ENCODE measurements at regions not wholly inside any gene's neighbourhood (a gene's known extent, or its start where the extent isn't known, plus 50 kb on each side); places are given as distances from the start of the nearest gene placed in this dataset.

- DNase-seq (ENCODE audit: low spot score) = no peak
- H3K27ac ChIP-seq = no peak overlapping the region
- no peak for TF ChIP-seq CTCF (IDR thresholded peaks at IDR 0.05)
- no peak overlapping the region for H3K4me3 ChIP-seq
Observed at GRCh38 chr6:51398064-51398705, 579.5 kb downstream of the TFAP2B start.

- Histone ChIP-seq H3K27ac (no peak overlapping the region), H3K4me3 (no peak overlapping the region)
- TF ChIP-seq CTCF (IDR thresholded peaks at IDR 0.05) = no peak
- DNase-seq (ENCODE audit: low spot score) = no peak
Observed at GRCh38 chr6:51398793-51399192, 580.1 kb downstream of the TFAP2B start.

GRCh38 chr6:51410453-51410852 lies 591.8 kb downstream of the TFAP2B start:
- no peak for TF ChIP-seq CTCF (IDR thresholded peaks at IDR 0.05)
- no peak overlapping the region for H3K4me3 ChIP-seq
- no peak for DNase-seq (ENCODE audit: low spot score)
- H3K27ac ChIP-seq = no peak overlapping the region

GRCh38 chr6:51411496-51412125 lies 592.9 kb downstream of the TFAP2B start:
- TF ChIP-seq CTCF (IDR thresholded peaks at IDR 0.05) = no peak
- DNase-seq (ENCODE audit: low spot score) = no peak
- Histone ChIP-seq H3K4me3 (no peak overlapping the region), H3K27ac (no peak overlapping the region)

GRCh38 chr6:51414361-51414760 lies 595.7 kb downstream of the TFAP2B start:
- TF ChIP-seq CTCF (IDR thresholded peaks at IDR 0.05) = no peak
- DNase-seq (ENCODE audit: low spot score) = no peak
- H3K4me3 ChIP-seq = no peak overlapping the region
- no peak overlapping the region for H3K27ac ChIP-seq

GRCh38 chr6:51415501-51415900 lies 596.8 kb downstream of the TFAP2B start:
- no peak for TF ChIP-seq CTCF (IDR thresholded peaks at IDR 0.05)

More at GRCh38 chr6:51415501-51415900, 596.8 kb downstream of the TFAP2B start:
- H3K27ac ChIP-seq = no peak overlapping the region
- no peak overlapping the region for H3K4me3 ChIP-seq
- DNase-seq (ENCODE audit: low spot score) = no peak
